HG03378 (cell line): ENCODE measurements at regions not wholly inside any gene's neighbourhood (a gene's known extent, or its start where the extent isn't known, plus 50 kb on each side); places are given as distances from the start of the nearest gene placed in this dataset.

ENCODE experiments used
- ATAC-seq: cut with Tn5 transposase; IDR thresholded peaks from one replicate; pipeline ENCODE4 v1.9.1; 2021; ENCODE audit warnings: mild to moderate bottlenecking, moderate library complexity; ENCODE audit not compliant: unreplicated experiment

GRCh38 chr18:21162786-21163185 lies 51.2 kb upstream of the ROCK1 start:
- no peak for ATAC-seq

GRCh38 chr18:21163647-21164547 lies 52.3 kb upstream of the ROCK1 start:
- ATAC-seq: no peak

- no peak for ATAC-seq
Observed at GRCh38 chr18:21164548-21165095, 53.0 kb upstream of the ROCK1 start.

- no peak for ATAC-seq
Observed at GRCh38 chr18:21167641-21168377, 56.2 kb upstream of the ROCK1 start.

- no peak for ATAC-seq
Observed at GRCh38 chr18:21168880-21169279, 57.3 kb upstream of the ROCK1 start.

GRCh38 chr18:21177822-21178221 lies 64.2 kb upstream of the GREB1L start:
- no peak for ATAC-seq

GRCh38 chr18:21179590-21180220 lies 62.3 kb upstream of the GREB1L start:
- ATAC-seq: peak; percentile 86

- ATAC-seq: no peak
Observed at GRCh38 chr18:21180588-21180987, 61.4 kb upstream of the GREB1L start.

- ATAC-seq: no peak
Observed at GRCh38 chr18:21181766-21182165, 60.3 kb upstream of the GREB1L start.

- no peak for ATAC-seq
Observed at GRCh38 chr18:21183670-21184069, 58.4 kb upstream of the GREB1L start.

GRCh38 chr18:21184396-21184996 lies 57.5 kb upstream of the GREB1L start:
- no peak for ATAC-seq

GRCh38 chr18:21187886-21188285 lies 54.1 kb upstream of the GREB1L start:
- no peak for ATAC-seq

GRCh38 chr18:21191596-21192307 lies 50.3 kb upstream of the GREB1L start:
- ATAC-seq: no peak
